ENCODE measurements at regions not wholly inside any gene's neighbourhood (a gene's known extent, or its start where the extent isn't known, plus 50 kb on each side); places are given as distances from the start of the nearest gene placed in this dataset.
A peak's percentile ranks its signal among the peaks of the same experiment; 100 is the strongest.

GRCh38 chr9:82665324-82665723, 397.6 kb downstream of the RASEF start:
- DNase-seq (ENCODE audit: low read depth in 1 of 2, low spot score in 1 of 2) (peak in 1 of 2 experiments; percentile 9), ATAC-seq (peak in 1 of 2 experiments; percentile 35; a peak in 2 of 6 replicates), FAIRE-seq (no peak)
- H3K4me2 ChIP-seq = no peak overlapping the region
- H3K9me3 ChIP-seq = no peaks in the 10 kb centered on the region
- TF ChIP-seq GATA3 (IDR thresholded peaks at IDR 0.05; ENCODE audit: borderline replicate concordance) (peak; percentile 72; the same call in 1 of the 2 replicates), HES2 (IDR thresholded peaks at IDR 0.05) (no peak)
- CTCF ChIA-PET = no interaction called here
- no peak overlapping the region for H3K4me3 ChIP-seq
- WGBS (ENCODE audit: missing lambda C conversion rate) = 0% methylated on average over 3 of the region's 3 CpGs
- H3K27ac ChIP-seq = no peak overlapping the region
- no peaks in the 10 kb centered on the region for H3K4me1 ChIP-seq
- POLR2A ChIA-PET = no interaction called here

GRCh38 chr9:82668689-82669199, 394.2 kb downstream of the RASEF start:
- H3K9me3 ChIP-seq = no peaks in the 10 kb centered on the region
- no peak overlapping the region for H3K27ac ChIP-seq
- ATAC-seq = no peak
- no peak for DNase-seq (ENCODE audit: low read depth in 1 of 2, low spot score in 1 of 2)
- H3K4me1 ChIP-seq = no peaks in the 10 kb centered on the region
- FAIRE-seq = no peak
- no peak overlapping the region for H3K4me2 ChIP-seq
- TF ChIP-seq HDAC2 (IDR thresholded peaks at IDR 0.05) = no peak
- TF ChIP-seq FOSL2 (IDR thresholded peaks at IDR 0.05) = no peak
- no peak for TF ChIP-seq FOSL2 (CRISPR knock-in tag; IDR thresholded peaks at IDR 0.05)
- TF ChIP-seq ZC3H11A (IDR thresholded peaks at IDR 0.05) = no peak
- CTCF ChIA-PET = no interaction called here
- no peak overlapping the region for H3K4me3 ChIP-seq
- WGBS (ENCODE audit: missing lambda C conversion rate) = 42% methylated on average over 5 of the region's 5 CpGs
- POLR2A ChIA-PET = no interaction called here

GRCh38 chr9:82670000-82670399, 392.9 kb downstream of the RASEF start:
- CTCF ChIA-PET = no interaction called here
- no peak overlapping the region for H3K27ac ChIP-seq
- no peak for FAIRE-seq

GRCh38 chr9:82670726-82671125, 392.2 kb downstream of the RASEF start:
- DNase-seq (ENCODE audit: low read depth in 1 of 2, low spot score in 1 of 2) (no peak), FAIRE-seq (no peak), ATAC-seq (no peak)
- CTCF ChIA-PET = interaction anchor here (0.5 kb wide), 1 partner anchor 88 kb away, joined by 3 read pairs; no protein-coding TSS in a partner anchor
- no peaks in the 10 kb centered on the region for H3K9me3 ChIP-seq
- POLR2A ChIA-PET = no interaction called here
- no peak overlapping the region for H3K4me2 ChIP-seq
- H3K4me3 ChIP-seq = no peak overlapping the region
- H3K4me1 ChIP-seq = no peaks in the 10 kb centered on the region
- no peak overlapping the region for H3K27ac ChIP-seq
- 11% methylated on average over 1 of the region's 1 CpG for WGBS (ENCODE audit: missing lambda C conversion rate)
- TF ChIP-seq CBX2 (IDR thresholded peaks at IDR 0.05; ENCODE audit: borderline replicate concordance, low read depth) (no peak), JUN (IDR thresholded peaks at IDR 0.05) (no peak), HOXB5 (CRISPR knock-in tag; IDR thresholded peaks at IDR 0.05) (no peak), TP53 (CRISPR knock-in tag; IDR thresholded peaks at IDR 0.05) (no peak), SREBF2 (IDR thresholded peaks at IDR 0.05) (no peak), MYC (IDR thresholded peaks at IDR 0.05; ENCODE audit: borderline replicate concordance, low read length) (no peak), CHD2 (IDR thresholded peaks at IDR 0.05; ENCODE audit: low read length, partially characterized antibody) (no peak), JUNB (IDR thresholded peaks at IDR 0.05) (no peak), HMGXB4 (CRISPR knock-in tag; IDR thresholded peaks at IDR 0.05; ENCODE audit: borderline replicate concordance) (no peak), KDM5A (IDR thresholded peaks at IDR 0.05) (no peak), ZSCAN20 (CRISPR knock-in tag; IDR thresholded peaks at IDR 0.05) (no peak), ESRRA (IDR thresholded peaks at IDR 0.05; ENCODE audit: borderline replicate concordance, low read length) (no peak), PBX3 (IDR thresholded peaks at IDR 0.05) (no peak)

More at GRCh38 chr9:82670000-82670399, 392.9 kb downstream of the RASEF start:
- ATAC-seq = no peak
- Histone ChIP-seq H3K9me3 (no peaks in the 10 kb centered on the region), H3K4me3 (no peak overlapping the region), H3K4me1 (no peaks in the 10 kb centered on the region), H3K4me2 (no peak overlapping the region)
- no peak for DNase-seq (ENCODE audit: low read depth in 1 of 2, low spot score in 1 of 2)
- POLR2A ChIA-PET = no interaction called here
- TF ChIP-seq HEYL (CRISPR knock-in tag; IDR thresholded peaks at IDR 0.05) (no peak), EHMT2 (IDR thresholded peaks at IDR 0.05; ENCODE audit: low read depth) (no peak), KDM5A (IDR thresholded peaks at IDR 0.05) (no peak), PBX3 (IDR thresholded peaks at IDR 0.05) (no peak), RAD21 (conservative IDR thresholded peaks at IDR 0.05 in 1 of 2, IDR thresholded peaks at IDR 0.05 in 1 of 2) (no peak), FOXS1 (CRISPR knock-in tag; IDR thresholded peaks at IDR 0.05) (no peak), USF2 (IDR thresholded peaks at IDR 0.05) (no peak), POLR2A (IDR thresholded peaks at IDR 0.05; ENCODE audit: low read length) (no peak), CBX2 (IDR thresholded peaks at IDR 0.05; ENCODE audit: borderline replicate concordance, low read depth) (no peak), CBX8 (IDR thresholded peaks at IDR 0.05) (no peak), MAFK (IDR thresholded peaks at IDR 0.05; ENCODE audit: partially characterized antibody) (no peak), CEBPB (IDR thresholded peaks at IDR 0.05) (no peak), NFE2L2 (conservative IDR thresholded peaks at IDR 0.05; ENCODE audit: low read length) (no peak), EHF (CRISPR knock-in tag; IDR thresholded peaks at IDR 0.05) (no peak), JUNB (IDR thresholded peaks at IDR 0.05) (no peak), ESRRA (IDR thresholded peaks at IDR 0.05; ENCODE audit: borderline replicate concordance, low read length) (no peak), HOXB13 (CRISPR knock-in tag; IDR thresholded peaks at IDR 0.05; ENCODE audit: low read depth) (no peak), CHD4 (IDR thresholded peaks at IDR 0.05; ENCODE audit: borderline replicate concordance) (no peak), PHF8 (IDR thresholded peaks at IDR 0.05; ENCODE audit: borderline replicate concordance, low read depth) (no peak)
- WGBS (ENCODE audit: missing lambda C conversion rate) = 88% methylated on average over 3 of the region's 3 CpGs

All from A549 (cell line).